GM12878 (cell line): ENCODE measurements at regions not wholly inside any gene's neighbourhood (a gene's known extent, or its start where the extent isn't known, plus 50 kb on each side); places are given as distances from the start of the nearest gene placed in this dataset.

Experiments used
- BACH1 ChIP-seq: fragments of 450-650 bp; IDR thresholded peaks from 2 replicates; pipeline ENCODE4 v1.6.1; 2017; ENCODE audit warnings: mild to moderate bottlenecking, borderline replicate concordance
- NR2C2 ChIP-seq: IDR thresholded peaks from 2 replicates; pipeline ENCODE4 v1.6.1; 2011; ENCODE audit warnings: borderline replicate concordance, low read depth; ENCODE audit not compliant: control insufficient read depth, insufficient read length
- POLR2AphosphoS5 ChIP-seq: IDR thresholded peaks from 2 replicates; pipeline ENCODE4 v1.6.1; 2011; ENCODE audit warnings: mild to moderate bottlenecking, low read length, inconsistent platforms
- SIX5 ChIP-seq: IDR thresholded peaks from 2 replicates; pipeline ENCODE4 v1.6.1; 2011; ENCODE audit warnings: mild to moderate bottlenecking, low read depth, low read length, moderate library complexity; ENCODE audit not compliant: severe bottlenecking
- SP1 ChIP-seq: IDR thresholded peaks from one replicate; pipeline ENCODE4 v1.6.1; 2011; ENCODE audit warnings: low read depth, low read length
- SREBF2 ChIP-seq: IDR thresholded peaks from 2 replicates; pipeline ENCODE4 v1.6.1; 2012; ENCODE audit warnings: mild to moderate bottlenecking, low read length
- ZNF622 ChIP-seq: fragments of 450-650 bp; IDR thresholded peaks from 2 replicates; pipeline ENCODE4 v1.6.1; 2017; ENCODE audit warnings: mild to moderate bottlenecking, inconsistent platforms
- ZSCAN29 ChIP-seq: fragments of 450-650 bp; IDR thresholded peaks from 2 replicates; pipeline ENCODE4 v1.6.1; 2017; ENCODE audit warnings: mild to moderate bottlenecking, moderate library complexity
- TF ChIP-seq, protein P1 (sequence below): IDR thresholded peaks from 2 replicates; pipeline ENCODE4 v1.6.1; 2012; ENCODE audit warnings: low read depth, low read length, improper control_type of control experiment
- TF ChIP-seq, protein P2 (sequence below): fragments of 450-650 bp; conservative IDR thresholded peaks from 2 replicates; pipeline ENCODE4 v1.6.1; 2017; ENCODE audit warnings: mild to moderate bottlenecking, moderate library complexity
- TF ChIP-seq, protein P3 (sequence below): fragments of 450-650 bp; IDR thresholded peaks from 2 replicates; pipeline ENCODE4 v1.6.1; 2017; ENCODE audit warnings: mild to moderate bottlenecking, low read depth, inconsistent platforms; ENCODE audit not compliant: poor library complexity, severe bottlenecking

DNA sequence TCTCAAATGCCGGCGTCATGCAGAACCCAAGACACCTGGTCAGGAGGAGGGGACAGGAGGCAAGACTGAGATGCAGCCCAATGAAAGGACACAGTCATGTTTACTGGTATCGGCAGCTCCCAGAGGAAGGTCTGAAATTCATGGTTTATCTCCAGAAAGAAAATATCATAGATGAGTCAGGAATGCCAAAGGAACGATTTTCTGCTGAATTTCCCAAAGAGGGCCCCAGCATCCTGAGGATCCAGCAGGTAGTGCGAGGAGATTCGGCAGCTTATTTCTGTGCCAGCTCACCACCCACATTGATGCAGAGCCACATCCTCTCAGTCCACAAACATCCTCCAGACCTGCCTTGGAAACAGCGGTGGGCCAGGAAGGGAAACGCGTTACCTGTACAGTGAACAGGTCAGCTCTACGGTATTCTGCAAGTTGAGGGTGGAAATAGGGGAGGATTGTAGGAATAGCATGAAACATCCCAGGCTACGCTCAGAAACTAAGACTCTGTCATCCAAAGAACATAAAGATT, 133.1 kb upstream of the PRSS1 start (continued):
- TF ChIP-seq, protein P1, sequence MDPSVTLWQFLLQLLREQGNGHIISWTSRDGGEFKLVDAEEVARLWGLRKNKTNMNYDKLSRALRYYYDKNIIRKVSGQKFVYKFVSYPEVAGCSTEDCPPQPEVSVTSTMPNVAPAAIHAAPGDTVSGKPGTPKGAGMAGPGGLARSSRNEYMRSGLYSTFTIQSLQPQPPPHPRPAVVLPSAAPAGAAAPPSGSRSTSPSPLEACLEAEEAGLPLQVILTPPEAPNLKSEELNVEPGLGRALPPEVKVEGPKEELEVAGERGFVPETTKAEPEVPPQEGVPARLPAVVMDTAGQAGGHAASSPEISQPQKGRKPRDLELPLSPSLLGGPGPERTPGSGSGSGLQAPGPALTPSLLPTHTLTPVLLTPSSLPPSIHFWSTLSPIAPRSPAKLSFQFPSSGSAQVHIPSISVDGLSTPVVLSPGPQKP = no peak
- TF ChIP-seq POLR2AphosphoS5 = no peak
- TF ChIP-seq, protein P2, sequence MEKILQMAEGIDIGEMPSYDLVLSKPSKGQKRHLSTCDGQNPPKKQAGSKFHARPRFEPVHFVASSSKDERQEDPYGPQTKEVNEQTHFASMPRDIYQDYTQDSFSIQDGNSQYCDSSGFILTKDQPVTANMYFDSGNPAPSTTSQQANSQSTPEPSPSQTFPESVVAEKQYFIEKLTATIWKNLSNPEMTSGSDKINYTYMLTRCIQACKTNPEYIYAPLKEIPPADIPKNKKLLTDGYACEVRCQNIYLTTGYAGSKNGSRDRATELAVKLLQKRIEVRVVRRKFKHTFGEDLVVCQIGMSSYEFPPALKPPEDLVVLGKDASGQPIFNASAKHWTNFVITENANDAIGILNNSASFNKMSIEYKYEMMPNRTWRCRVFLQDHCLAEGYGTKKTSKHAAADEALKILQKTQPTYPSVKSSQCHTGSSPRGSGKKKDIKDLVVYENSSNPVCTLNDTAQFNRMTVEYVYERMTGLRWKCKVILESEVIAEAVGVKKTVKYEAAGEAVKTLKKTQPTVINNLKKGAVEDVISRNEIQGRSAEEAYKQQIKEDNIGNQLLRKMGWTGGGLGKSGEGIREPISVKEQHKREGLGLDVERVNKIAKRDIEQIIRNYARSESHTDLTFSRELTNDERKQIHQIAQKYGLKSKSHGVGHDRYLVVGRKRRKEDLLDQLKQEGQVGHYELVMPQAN = no peak
- no peak for TF ChIP-seq ZSCAN29
- TF ChIP-seq ZNF622 = no peak
- TF ChIP-seq, protein P3, sequence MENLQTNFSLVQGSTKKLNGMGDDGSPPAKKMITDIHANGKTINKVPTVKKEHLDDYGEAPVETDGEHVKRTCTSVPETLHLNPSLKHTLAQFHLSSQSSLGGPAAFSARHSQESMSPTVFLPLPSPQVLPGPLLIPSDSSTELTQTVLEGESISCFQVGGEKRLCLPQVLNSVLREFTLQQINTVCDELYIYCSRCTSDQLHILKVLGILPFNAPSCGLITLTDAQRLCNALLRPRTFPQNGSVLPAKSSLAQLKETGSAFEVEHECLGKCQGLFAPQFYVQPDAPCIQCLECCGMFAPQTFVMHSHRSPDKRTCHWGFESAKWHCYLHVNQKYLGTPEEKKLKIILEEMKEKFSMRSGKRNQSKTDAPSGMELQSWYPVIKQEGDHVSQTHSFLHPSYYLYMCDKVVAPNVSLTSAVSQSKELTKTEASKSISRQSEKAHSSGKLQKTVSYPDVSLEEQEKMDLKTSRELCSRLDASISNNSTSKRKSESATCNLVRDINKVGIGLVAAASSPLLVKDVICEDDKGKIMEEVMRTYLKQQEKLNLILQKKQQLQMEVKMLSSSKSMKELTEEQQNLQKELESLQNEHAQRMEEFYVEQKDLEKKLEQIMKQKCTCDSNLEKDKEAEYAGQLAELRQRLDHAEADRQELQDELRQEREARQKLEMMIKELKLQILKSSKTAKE = no peak
- TF ChIP-seq SIX5 = no peak
- TF ChIP-seq SREBF2 = no peak
- no peak for TF ChIP-seq NR2C2
- TF ChIP-seq BACH1 = no peak
- TF ChIP-seq SP1 = no peak
